ENCODE measurements at regions not wholly inside any gene's neighbourhood (a gene's known extent, or its start where the extent isn't known, plus 50 kb on each side); places are given as distances from the start of the nearest gene placed in this dataset.

GRCh38 chr21:16496609-16497008 lies 766.8 kb downstream of the USP25 start:
- Histone ChIP-seq H3K4me2 (ENCODE audit: insufficient read depth, low read length, poor library complexity, severe bottlenecking) (no peak overlapping the region), H3K4me1 (ENCODE audit: control insufficient read depth in 2 of 2, insufficient read depth in 1 of 2, low read depth in 1 of 2, low read length in 2 of 2) (no peaks in the 10 kb centered on the region), H3K23ac (ENCODE audit: low read depth, low read length, poor library complexity) (no peak overlapping the region), H3K9me3 (replicated peaks in 1 of 2; ENCODE audit: control insufficient read depth in 2 of 2, insufficient read depth in 1 of 2, low read depth in 1 of 2, low read length in 2 of 2) (no peaks in the 10 kb centered on the region), H3K9ac (ENCODE audit: low read depth, low read length, poor library complexity) (no peak overlapping the region), H2BK15ac (ENCODE audit: low read length) (no peak overlapping the region), H3K36me3 (replicated peaks in 1 of 2; ENCODE audit: control insufficient read depth in 2 of 2, insufficient read depth in 2 of 2, low read length in 2 of 2) (no peaks in the 10 kb centered on the region), H4K8ac (ENCODE audit: low read depth, low read length) (no peak overlapping the region), H2AK5ac (ENCODE audit: low read depth, low read length) (no peak overlapping the region), H3K4me3 (ENCODE audit: low read length in 2 of 2) (no peak overlapping the region), H3K4ac (ENCODE audit: low read length) (no peak overlapping the region), H3K14ac (ENCODE audit: low read length) (no peak overlapping the region), H2BK12ac (ENCODE audit: low read length) (no peak overlapping the region), H3K27me3 (ENCODE audit: control insufficient read depth in 3 of 3, insufficient read depth in 3 of 3, low read depth in 1 of 3, low read length in 3 of 3) (no peaks in the 10 kb centered on the region), H4K91ac (ENCODE audit: low read depth, low read length, poor library complexity) (no peak overlapping the region), H3K18ac (ENCODE audit: low read length) (no peak overlapping the region), H3K27ac (replicated peaks; ENCODE audit: low read length) (no peak overlapping the region), H2BK5ac (ENCODE audit: low read length) (no peak overlapping the region), H3K79me1 (ENCODE audit: low read depth, low read length) (no peaks in the 10 kb centered on the region), H2AFZ (ENCODE audit: low read length) (no peak overlapping the region), H2BK120ac (ENCODE audit: low read depth, low read length) (no peak overlapping the region)
- no CpG with 5 or more reads among the region's 2 CpGs for WGBS, 2 donors (ENCODE audit: extremely low coverage in 2 of 2, insufficient read length in 2 of 2, insufficient replicate concordance in 1 of 2)
- DNase-seq (ENCODE audit: low spot score): no peak

DNA sequence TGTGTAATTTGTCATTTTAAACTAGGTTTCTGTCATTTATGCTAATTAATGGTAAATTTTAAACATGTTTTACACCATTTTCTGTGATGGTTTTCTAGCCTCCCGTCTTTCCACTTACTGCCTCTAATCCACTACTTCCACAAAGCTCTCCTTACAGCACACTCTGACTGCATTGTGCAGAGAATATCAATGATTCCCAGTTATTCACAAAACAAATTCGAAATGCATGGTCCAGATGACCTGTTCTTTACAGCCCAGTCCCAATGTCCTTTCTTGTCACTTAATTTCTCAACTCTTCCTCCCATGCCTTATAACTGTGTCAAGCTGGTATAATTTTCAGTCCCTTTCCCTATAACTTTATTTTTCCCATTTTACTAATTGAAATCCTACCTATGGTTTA lies 770.5 kb downstream of the USP25 start:
- Histone ChIP-seq H3K4me1 (ENCODE audit: control insufficient read depth in 2 of 2, insufficient read depth in 1 of 2, low read depth in 1 of 2, low read length in 2 of 2) (no peaks in the 10 kb centered on the region), H3K23ac (ENCODE audit: low read depth, low read length, poor library complexity) (no peak overlapping the region), H3K27me3 (ENCODE audit: control insufficient read depth in 3 of 3, insufficient read depth in 3 of 3, low read depth in 1 of 3, low read length in 3 of 3) (no peaks in the 10 kb centered on the region), H3K4me2 (ENCODE audit: insufficient read depth, low read length, poor library complexity, severe bottlenecking) (no peak overlapping the region), H2BK5ac (ENCODE audit: low read length) (no peak overlapping the region), H3K14ac (ENCODE audit: low read length) (no peak overlapping the region), H3K18ac (ENCODE audit: low read length) (no peak overlapping the region), H3K36me3 (replicated peaks in 1 of 2; ENCODE audit: control insufficient read depth in 2 of 2, insufficient read depth in 2 of 2, low read length in 2 of 2) (no peaks in the 10 kb centered on the region), H4K91ac (ENCODE audit: low read depth, low read length, poor library complexity) (no peak overlapping the region), H2AK5ac (ENCODE audit: low read depth, low read length) (no peak overlapping the region), H3K9ac (ENCODE audit: low read depth, low read length, poor library complexity) (no peak overlapping the region), H3K79me1 (ENCODE audit: low read depth, low read length) (no peaks in the 10 kb centered on the region), H2BK15ac (ENCODE audit: low read length) (no peak overlapping the region), H2BK12ac (ENCODE audit: low read length) (no peak overlapping the region), H3K4ac (ENCODE audit: low read length) (no peak overlapping the region), H3K9me3 (replicated peaks in 1 of 2; ENCODE audit: control insufficient read depth in 2 of 2, insufficient read depth in 1 of 2, low read depth in 1 of 2, low read length in 2 of 2) (no peaks in the 10 kb centered on the region), H3K4me3 (ENCODE audit: low read length in 2 of 2) (no peak overlapping the region), H4K8ac (ENCODE audit: low read depth, low read length) (no peak overlapping the region), H2AFZ (ENCODE audit: low read length) (no peak overlapping the region), H3K27ac (replicated peaks; ENCODE audit: low read length) (no peak overlapping the region), H2BK120ac (ENCODE audit: low read depth, low read length) (no peak overlapping the region)
- DNase-seq (ENCODE audit: low spot score): no peak
- no CpG with 5 or more reads among the region's 2 CpGs for WGBS, 2 donors (ENCODE audit: extremely low coverage in 2 of 2, insufficient read length in 2 of 2, insufficient replicate concordance in 1 of 2)

DNA sequence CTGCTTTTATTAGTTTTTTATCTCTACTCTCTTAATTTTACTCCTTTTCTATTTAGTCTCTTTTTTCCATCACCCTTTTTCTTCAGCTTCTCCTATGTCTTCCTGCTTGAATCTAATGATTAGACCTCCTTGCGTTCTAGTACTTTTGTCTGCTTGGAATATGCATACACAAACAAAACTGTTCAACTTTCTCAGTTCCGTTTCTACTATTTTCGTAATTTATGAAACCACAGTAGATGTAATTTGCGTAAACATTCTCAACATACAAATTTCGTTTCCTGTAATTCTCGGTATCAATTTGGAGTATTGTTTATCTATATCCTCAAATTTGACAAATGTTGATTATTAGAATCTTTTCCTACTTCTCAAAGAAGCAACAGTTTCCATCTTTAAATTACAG lies 772.5 kb downstream of the USP25 start:
- H2BK12ac ChIP-seq (ENCODE audit: low read length): no peak overlapping the region
- H2AFZ ChIP-seq (ENCODE audit: low read length): no peak overlapping the region
- no peak overlapping the region for H3K27ac ChIP-seq (replicated peaks; ENCODE audit: low read length)
- H4K91ac ChIP-seq (ENCODE audit: low read depth, low read length, poor library complexity): no peak overlapping the region
- no peak overlapping the region for H3K14ac ChIP-seq (ENCODE audit: low read length)
- H3K4me2 ChIP-seq (ENCODE audit: insufficient read depth, low read length, poor library complexity, severe bottlenecking): no peak overlapping the region
- no peak overlapping the region for H2AK5ac ChIP-seq (ENCODE audit: low read depth, low read length)
- H3K36me3 ChIP-seq (replicated peaks in 1 of 2; ENCODE audit: control insufficient read depth in 2 of 2, insufficient read depth in 2 of 2, low read length in 2 of 2): no peaks in the 10 kb centered on the region
- H2BK120ac ChIP-seq (ENCODE audit: low read depth, low read length): no peak overlapping the region
- no peak overlapping the region for H3K18ac ChIP-seq (ENCODE audit: low read length)
- no peaks in the 10 kb centered on the region for H3K9me3 ChIP-seq (replicated peaks in 1 of 2; ENCODE audit: control insufficient read depth in 2 of 2, insufficient read depth in 1 of 2, low read depth in 1 of 2, low read length in 2 of 2)
- no peak overlapping the region for H2BK5ac ChIP-seq (ENCODE audit: low read length)
- WGBS, 2 donors (ENCODE audit: extremely low coverage in 2 of 2, insufficient read length in 2 of 2, insufficient replicate concordance in 1 of 2): no CpG with 5 or more reads among the region's 6 CpGs
- H4K8ac ChIP-seq (ENCODE audit: low read depth, low read length): no peak overlapping the region
- no peak overlapping the region for H3K9ac ChIP-seq (ENCODE audit: low read depth, low read length, poor library complexity)
- H3K23ac ChIP-seq (ENCODE audit: low read depth, low read length, poor library complexity): no peak overlapping the region
- DNase-seq (ENCODE audit: low spot score): no peak
- H3K79me1 ChIP-seq (ENCODE audit: low read depth, low read length): no peaks in the 10 kb centered on the region
- no peak overlapping the region for H3K4me3 ChIP-seq (ENCODE audit: low read length in 2 of 2)
- H3K4ac ChIP-seq (ENCODE audit: low read length): no peak overlapping the region
- H2BK15ac ChIP-seq (ENCODE audit: low read length): no peak overlapping the region
- no peaks in the 10 kb centered on the region for H3K27me3 ChIP-seq (ENCODE audit: control insufficient read depth in 3 of 3, insufficient read depth in 3 of 3, low read depth in 1 of 3, low read length in 3 of 3)
- H3K4me1 ChIP-seq (ENCODE audit: control insufficient read depth in 2 of 2, insufficient read depth in 1 of 2, low read depth in 1 of 2, low read length in 2 of 2): no peaks in the 10 kb centered on the region

GRCh38 chr21:16502897-16503296 lies 773.1 kb downstream of the USP25 start:
- no peak for DNase-seq (ENCODE audit: low spot score)
- Histone ChIP-seq H2BK15ac (ENCODE audit: low read length) (no peak overlapping the region), H3K18ac (ENCODE audit: low read length) (no peak overlapping the region), H3K27ac (replicated peaks; ENCODE audit: low read length) (no peak overlapping the region), H3K36me3 (replicated peaks in 1 of 2; ENCODE audit: control insufficient read depth in 2 of 2, insufficient read depth in 2 of 2, low read length in 2 of 2) (no peaks in the 10 kb centered on the region), H4K91ac (ENCODE audit: low read depth, low read length, poor library complexity) (no peak overlapping the region), H4K8ac (ENCODE audit: low read depth, low read length) (no peak overlapping the region), H3K4me2 (ENCODE audit: insufficient read depth, low read length, poor library complexity, severe bottlenecking) (no peak overlapping the region), H3K9ac (ENCODE audit: low read depth, low read length, poor library complexity) (no peak overlapping the region), H3K27me3 (ENCODE audit: control insufficient read depth in 3 of 3, insufficient read depth in 3 of 3, low read depth in 1 of 3, low read length in 3 of 3) (no peaks in the 10 kb centered on the region), H3K9me3 (replicated peaks in 1 of 2; ENCODE audit: control insufficient read depth in 2 of 2, insufficient read depth in 1 of 2, low read depth in 1 of 2, low read length in 2 of 2) (no peaks in the 10 kb centered on the region), H2AFZ (ENCODE audit: low read length) (no peak overlapping the region), H3K4ac (ENCODE audit: low read length) (no peak overlapping the region), H2BK120ac (ENCODE audit: low read depth, low read length) (no peak overlapping the region), H3K4me3 (ENCODE audit: low read length in 2 of 2) (no peak overlapping the region), H3K79me1 (ENCODE audit: low read depth, low read length) (no peaks in the 10 kb centered on the region), H3K14ac (ENCODE audit: low read length) (no peak overlapping the region), H3K4me1 (ENCODE audit: control insufficient read depth in 2 of 2, insufficient read depth in 1 of 2, low read depth in 1 of 2, low read length in 2 of 2) (no peaks in the 10 kb centered on the region), H2BK5ac (ENCODE audit: low read length) (no peak overlapping the region), H2BK12ac (ENCODE audit: low read length) (no peak overlapping the region), H2AK5ac (ENCODE audit: low read depth, low read length) (no peak overlapping the region), H3K23ac (ENCODE audit: low read depth, low read length, poor library complexity) (no peak overlapping the region)
- WGBS, 2 donors (ENCODE audit: extremely low coverage in 2 of 2, insufficient read length in 2 of 2, insufficient replicate concordance in 1 of 2): no CpG with 5 or more reads among the region's 2 CpGs

Data from neuronal stem cell (in vitro differentiated cells).